IMR-90 (cell line): ENCODE measurements at regions not wholly inside any gene's neighbourhood (a gene's known extent, or its start where the extent isn't known, plus 50 kb on each side); places are given as distances from the start of the nearest gene placed in this dataset.

Experiments
- ATAC-seq: fragments of 200-7000 bp; cut with Tn5 transposase; 2 replicates; pipeline ENCODE4 v1.9.1; 2020; ENCODE audit warnings: low read depth, mild to moderate bottlenecking, moderate library complexity
- BruUV-seq: library from RNA; stranded (reverse); fragments of 400-500 nt; replicated peaks from 2 replicates; lab custom pipeline; 2021; lab: Mats Ljungman, UMichigan
- CTCF ChIA-PET: fragments of 300-600 bp; formaldehyde crosslinking; extraction: SDS; loops from one replicate; lab custom pipeline; 2021; ENCODE audit warnings: antibody characterized with exemption; lab: Yijun Ruan, JAX
- POLR2A ChIA-PET: fragments of 300-600 bp; sonication (Branson Sonifier 250); formaldehyde crosslinking; loops from one replicate; lab custom pipeline; 2022; ENCODE audit warnings: antibody characterized with exemption; ENCODE audit not compliant: unreplicated experiment; lab: Charles Lee
- DNase-seq: peaks from one replicate; pipeline ENCODE4 v3.0.0; 2013
- H2AFZ ChIP-seq: replicated peaks from 2 replicates; pipeline ENCODE3; 2013; ENCODE audit warnings: low read length, mild to moderate bottlenecking; ENCODE audit not compliant: poor library complexity
- H2AK5ac ChIP-seq: 2 replicates; pipeline ENCODE4 v1.6.1; 2013; ENCODE audit warnings: low read depth, low read length, inconsistent platforms
- H2AK9ac ChIP-seq: replicated peaks from 2 replicates; pipeline ENCODE3; 2013; ENCODE audit warnings: mild to moderate bottlenecking, low read depth, low read length, moderate library complexity; ENCODE audit not compliant: poor library complexity
- H2BK120ac ChIP-seq: 2 replicates; pipeline ENCODE4 v1.6.1; 2013; ENCODE audit warnings: low read depth, low read length, inconsistent platforms
- H2BK15ac ChIP-seq: 3 replicates; pipeline ENCODE4 v1.6.1; 2013; ENCODE audit warnings: low read depth, low read length, inconsistent platforms
- H2BK20ac ChIP-seq: 2 replicates; pipeline ENCODE4 v1.6.1; 2013; ENCODE audit warnings: low read depth, mild to moderate bottlenecking, inconsistent platforms, low read length, moderate library complexity
- H2BK5ac ChIP-seq: 2 replicates; pipeline ENCODE4 v1.6.1; 2013; ENCODE audit warnings: mild to moderate bottlenecking, low read depth, low read length, inconsistent platforms; ENCODE audit not compliant: poor library complexity, severe bottlenecking
- H3K14ac ChIP-seq: replicated peaks from 2 replicates; pipeline ENCODE4 v1.6.1; 2013; ENCODE audit warnings: low read depth, low read length, inconsistent platforms
- H3K18ac ChIP-seq: 2 replicates; pipeline ENCODE4 v1.6.1; 2013; ENCODE audit warnings: low read depth, low read length, control low read depth
- H3K23ac ChIP-seq: 2 replicates; pipeline ENCODE4 v1.6.1; 2013; ENCODE audit warnings: low read depth, low read length, inconsistent platforms
- H3K27ac ChIP-seq: 2 replicates; pipeline ENCODE4 v1.5.1; 2013; ENCODE audit warnings: mild to moderate bottlenecking, control low read depth, low read length; ENCODE audit not compliant: insufficient read depth
- H3K27me3 ChIP-seq: 2 replicates; pipeline ENCODE4 v1.6.1; 2013; ENCODE audit warnings: low read length; ENCODE audit not compliant: control insufficient read depth, insufficient read depth
- H3K36me3 ChIP-seq: 2 replicates; pipeline ENCODE4 v1.6.1; 2013; ENCODE audit warnings: low read length, mixed read lengths; ENCODE audit not compliant: control insufficient read depth, insufficient read depth
- H3K4ac ChIP-seq: 2 replicates; pipeline ENCODE4 v1.6.1; 2013; ENCODE audit warnings: low read depth, low read length, inconsistent platforms
- H3K4me1 ChIP-seq: 2 replicates; pipeline ENCODE4 v1.6.1; 2013; ENCODE audit warnings: low read length, mixed read lengths; ENCODE audit not compliant: control insufficient read depth, insufficient read depth
- H3K4me2 ChIP-seq: 2 replicates; pipeline ENCODE4 v1.6.1; 2013; ENCODE audit warnings: low read depth, mild to moderate bottlenecking, control low read depth, low read length, moderate library complexity
- H3K4me3 ChIP-seq: 2 replicates; pipeline ENCODE4 v1.5.1; 2013; ENCODE audit warnings: low read depth, mild to moderate bottlenecking, control low read depth, low read length, moderate library complexity; ENCODE audit not compliant: insufficient read depth
- H3K56ac ChIP-seq: 2 replicates; pipeline ENCODE4 v1.6.1; 2013; ENCODE audit warnings: low read length, inconsistent platforms; ENCODE audit not compliant: insufficient read depth; ENCODE audit errors: extremely low read depth
- H3K79me1 ChIP-seq, 2 experiments: 2 replicates each; pipeline ENCODE4 v1.6.1; 2013; ENCODE audit warnings: low read length in 2 of 2, inconsistent platforms in 1 of 2, low read depth in 1 of 2
- H3K9ac ChIP-seq: 2 replicates; pipeline ENCODE4 v1.6.1; 2013; ENCODE audit warnings: low read depth, low read length, control low read depth
- H3K9me1 ChIP-seq: 2 replicates; pipeline ENCODE4 v1.6.1; 2013; ENCODE audit warnings: low read length, inconsistent platforms; ENCODE audit not compliant: insufficient read depth
- H3K9me3 ChIP-seq: 2 replicates; pipeline ENCODE4 v1.6.1; 2013; ENCODE audit warnings: low read length; ENCODE audit not compliant: control insufficient read depth, insufficient read depth
- H4K20me1 ChIP-seq: 2 replicates; pipeline ENCODE4 v1.6.1; 2013; ENCODE audit warnings: low read length, inconsistent platforms; ENCODE audit not compliant: insufficient read depth
- H4K5ac ChIP-seq: 2 replicates; pipeline ENCODE4 v1.6.1; 2013; ENCODE audit warnings: mild to moderate bottlenecking, low read depth, low read length, control low read depth
- H4K8ac ChIP-seq, 2 experiments: 2 replicates each; pipeline ENCODE4 v1.6.1; 2013; ENCODE audit warnings: low read depth in 2 of 2, low read length in 2 of 2, control low read depth in 1 of 2, inconsistent platforms in 1 of 2
- H4K91ac ChIP-seq: 2 replicates; pipeline ENCODE4 v1.6.1; 2013; ENCODE audit warnings: low read depth, low read length, inconsistent platforms; ENCODE audit not compliant: insufficient read depth
- CEBPB ChIP-seq: IDR thresholded peaks from 2 replicates; pipeline ENCODE4 v1.6.1; 2012; ENCODE audit warnings: low read depth, low read length, improper control_type of control experiment
- NFE2L2 ChIP-seq: fragments of 150-350 bp; IDR thresholded peaks from 2 replicates; pipeline ENCODE4 v1.6.1; 2016; ENCODE audit warnings: low read depth, mild to moderate bottlenecking, low read length
- RAD21 ChIP-seq: IDR thresholded peaks from 2 replicates; pipeline ENCODE4 v1.6.1; 2012; ENCODE audit warnings: low read length, improper control_type of control experiment
- RCOR1 ChIP-seq: IDR thresholded peaks from 2 replicates; pipeline ENCODE4 v1.6.1; 2012; ENCODE audit warnings: mild to moderate bottlenecking, low read length, improper control_type of control experiment; ENCODE audit not compliant: insufficient replicate concordance
- RFX5 ChIP-seq: IDR thresholded peaks from 2 replicates; pipeline ENCODE4 v1.8.0; 2012; ENCODE audit warnings: low read depth, mild to moderate bottlenecking, low read length, moderate library complexity
- WGBS, 2 experiments: methylation state at CpG; one replicate each; pipeline versions ENCODE4 v1.1.5 to v1.1.7; 2013; ENCODE audit warnings: missing lambda C conversion rate in 2 of 2; ENCODE audit not compliant: insufficient read length in 1 of 2; ENCODE audit errors: extremely low coverage in 2 of 2; 5-methylcytosine and 5-hydroxymethylcytosine counted together
- dilution Hi-C: fragments of 300-500 bp; cut with HindIII; formaldehyde crosslinking; loops from one replicate; pipeline ENCODE4 v1.14.3; 2018; ENCODE audit warnings: low sequenced_read_pairs; ENCODE audit not compliant: unreplicated experiment
- in situ Hi-C: fragments of 300-500 bp; cut with MboI; formaldehyde crosslinking; loops from 3 replicates; pipeline ENCODE4 v1.14.3; 2019; ENCODE audit warnings: low sequenced_read_pairs, inconsistent platforms, mixed read lengths
- intact Hi-C: fragments of 100-400 bp; cut with micrococcal nuclease; formaldehyde crosslinking; loops from 2 replicates; pipeline ENCODE4 v1.10.0; 2022

DNA sequence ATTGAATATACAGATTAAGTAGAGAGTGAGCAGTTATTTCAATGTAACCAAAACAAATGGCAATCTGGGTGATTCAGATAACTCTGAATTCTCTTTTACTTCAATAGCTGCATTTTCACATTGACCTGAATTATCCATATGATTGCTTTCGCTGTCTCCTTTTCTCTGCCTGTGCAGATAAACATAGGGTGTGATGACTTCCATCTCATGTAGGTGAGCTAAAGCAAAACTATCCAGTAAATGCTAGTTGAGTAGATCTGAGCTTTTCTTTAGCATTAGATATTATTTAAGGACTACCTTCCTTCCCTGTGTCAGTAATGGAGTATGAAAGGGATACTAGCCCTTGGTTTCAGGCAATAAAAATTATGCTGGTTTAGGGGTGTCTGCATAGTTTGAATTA lies 288.6 kb downstream of the OXSM start:
- H4K91ac ChIP-seq: no peak overlapping the region
- dilution Hi-C loops (no loop called here), intact Hi-C loops (no loop called here), in situ Hi-C loops (no loop called here)
- H3K4me1 ChIP-seq: no peaks in the 10 kb centered on the region
- no peak overlapping the region for H3K4ac ChIP-seq
- H2BK120ac ChIP-seq: no peak overlapping the region
- DNase-seq (no peak), ATAC-seq (no peak)
- WGBS, 2 experiments: no CpG with 5 or more reads among the region's 1 CpG
- H4K8ac ChIP-seq: no peak overlapping the region
- H3K9me1 ChIP-seq: no peaks in the 10 kb centered on the region
- H3K27ac ChIP-seq: no peak overlapping the region
- H2AK5ac ChIP-seq: no peak overlapping the region
- no peak overlapping the region for H3K9ac ChIP-seq
- TF ChIP-seq RAD21 (no peak), RFX5 (no peak), RCOR1 (no peak), CEBPB (no peak), NFE2L2 (no peak)
- H3K18ac ChIP-seq: no peak overlapping the region
- CTCF ChIA-PET: no interaction called here
- no peak overlapping the region for H3K14ac ChIP-seq
- no peak overlapping the region for H2BK15ac ChIP-seq
- H2AFZ ChIP-seq: no peak overlapping the region
- BruUV-seq: no TSS peak
- H4K20me1 ChIP-seq: no peaks in the 10 kb centered on the region
- no peak overlapping the region for H3K56ac ChIP-seq
- H3K4me3 ChIP-seq: no peak overlapping the region
- H3K23ac ChIP-seq: no peak overlapping the region
- POLR2A ChIA-PET: no interaction called here
- H3K36me3 ChIP-seq: no peaks in the 10 kb centered on the region
- peaks cover 7% of the 10 kb centered on the region for H3K9me3 ChIP-seq
- no peak overlapping the region for H3K4me2 ChIP-seq
- no peak overlapping the region for H2BK20ac ChIP-seq
- H2BK5ac ChIP-seq: no peak overlapping the region
- no peaks in the 10 kb centered on the region for H3K79me1 ChIP-seq
- H3K27me3 ChIP-seq: no peaks in the 10 kb centered on the region
- no peak overlapping the region for H4K5ac ChIP-seq
- no peak overlapping the region for H2AK9ac ChIP-seq
